ENCODE measurements at regions not wholly inside any gene's neighbourhood (a gene's known extent, or its start where the extent isn't known, plus 50 kb on each side); places are given as distances from the start of the nearest gene placed in this dataset.
A peak's percentile ranks its signal among the peaks of the same experiment; 100 is the strongest.

- in situ Hi-C loops (cut with MboI; ENCODE audit: low pct_unique_long_range_greater_than_20kb, low sequenced_read_pairs), result no loop called here
- no peak for DNase-seq
Observed at GRCh38 chr15:92291900-92292299, 101.8 kb upstream of the ST8SIA2 start.

- in situ Hi-C loops (cut with MboI; ENCODE audit: low pct_unique_long_range_greater_than_20kb, low sequenced_read_pairs), result no loop called here
- DNase-seq, result no peak
Observed at GRCh38 chr15:92294759-92295158, 98.9 kb upstream of the ST8SIA2 start.

- in situ Hi-C loops (cut with MboI; ENCODE audit: low pct_unique_long_range_greater_than_20kb, low sequenced_read_pairs), result no loop called here
- no peak for DNase-seq
Observed at GRCh38 chr15:92304223-92304975, 89.3 kb upstream of the ST8SIA2 start.

- no peak for DNase-seq
- in situ Hi-C loops (cut with MboI; ENCODE audit: low pct_unique_long_range_greater_than_20kb, low sequenced_read_pairs), result no loop called here
Observed at GRCh38 chr15:92305343-92305742, 88.3 kb upstream of the ST8SIA2 start.

GRCh38 chr15:92306663-92307062, 87.0 kb upstream of the ST8SIA2 start:
- DNase-seq, result peak; percentile 3
- in situ Hi-C loops (cut with MboI; ENCODE audit: low pct_unique_long_range_greater_than_20kb, low sequenced_read_pairs), result no loop called here

GRCh38 chr15:92315144-92315543, 78.5 kb upstream of the ST8SIA2 start:
- in situ Hi-C loops (cut with MboI; ENCODE audit: low pct_unique_long_range_greater_than_20kb, low sequenced_read_pairs), result no loop called here
- no peak for DNase-seq

GRCh38 chr15:92315595-92316211, 78.0 kb upstream of the ST8SIA2 start:
- in situ Hi-C loops (cut with MboI; ENCODE audit: low pct_unique_long_range_greater_than_20kb, low sequenced_read_pairs), result no loop called here

GRCh38 chr15:92316586-92317295, 76.9 kb upstream of the ST8SIA2 start:
- no peak for DNase-seq
- in situ Hi-C loops (cut with MboI; ENCODE audit: low pct_unique_long_range_greater_than_20kb, low sequenced_read_pairs), result no loop called here

More at GRCh38 chr15:92315595-92316211, 78.0 kb upstream of the ST8SIA2 start:
- DNase-seq, result no peak

- no peak for DNase-seq
- in situ Hi-C loops (cut with MboI; ENCODE audit: low pct_unique_long_range_greater_than_20kb, low sequenced_read_pairs), result no loop called here
Observed at GRCh38 chr15:92320012-92320699, 73.5 kb upstream of the ST8SIA2 start.

GRCh38 chr15:92322566-92323355, 70.9 kb upstream of the ST8SIA2 start:
- no peak for DNase-seq
- in situ Hi-C loops (cut with MboI; ENCODE audit: low pct_unique_long_range_greater_than_20kb, low sequenced_read_pairs), result no loop called here

GRCh38 chr15:92323525-92323924, 70.2 kb upstream of the ST8SIA2 start:
- DNase-seq, result no peak
- in situ Hi-C loops (cut with MboI; ENCODE audit: low pct_unique_long_range_greater_than_20kb, low sequenced_read_pairs), result no loop called here

- in situ Hi-C loops (cut with MboI; ENCODE audit: low pct_unique_long_range_greater_than_20kb, low sequenced_read_pairs), result no loop called here
Observed at GRCh38 chr15:92324101-92324963, 69.3 kb upstream of the ST8SIA2 start.

GRCh38 chr15:92326236-92326635, 67.4 kb upstream of the ST8SIA2 start:
- no peak for DNase-seq
- in situ Hi-C loops (cut with MboI; ENCODE audit: low pct_unique_long_range_greater_than_20kb, low sequenced_read_pairs), result no loop called here

More at GRCh38 chr15:92324101-92324963, 69.3 kb upstream of the ST8SIA2 start:
- no peak for DNase-seq

GRCh38 chr15:92327033-92327432, 66.6 kb upstream of the ST8SIA2 start:
- in situ Hi-C loops (cut with MboI; ENCODE audit: low pct_unique_long_range_greater_than_20kb, low sequenced_read_pairs), result no loop called here
- no peak for DNase-seq

- DNase-seq, result no peak
- in situ Hi-C loops (cut with MboI; ENCODE audit: low pct_unique_long_range_greater_than_20kb, low sequenced_read_pairs), result no loop called here
Observed at GRCh38 chr15:92328207-92328606, 65.5 kb upstream of the ST8SIA2 start.

- in situ Hi-C loops (cut with MboI; ENCODE audit: low pct_unique_long_range_greater_than_20kb, low sequenced_read_pairs), result no loop called here
- no peak for DNase-seq
Observed at GRCh38 chr15:92332125-92332899, 61.4 kb upstream of the ST8SIA2 start.

- in situ Hi-C loops (cut with MboI; ENCODE audit: low pct_unique_long_range_greater_than_20kb, low sequenced_read_pairs), result no loop called here
- DNase-seq, result no peak
Observed at GRCh38 chr15:92333709-92334108, 60.0 kb upstream of the ST8SIA2 start.

All from KBM-7 (cell line).